NCI-H748 (cell line): ENCODE measurements at regions not wholly inside any gene's neighbourhood (a gene's known extent, or its start where the extent isn't known, plus 50 kb on each side); places are given as distances from the start of the nearest gene placed in this dataset.
A peak's percentile ranks its signal among the peaks of the same experiment; 100 is the strongest.
"Not testable (repeated sequence)": the region's sequence is repeated elsewhere in the genome, so short reads cannot be mapped to it uniquely, and the experiment has no call there.

Experiments used
- DNase-seq: peaks from one replicate; lab custom pipeline; 2025; ENCODE audit not compliant: unreplicated experiment; lab: John Stamatoyannopoulos, UW

DNA sequence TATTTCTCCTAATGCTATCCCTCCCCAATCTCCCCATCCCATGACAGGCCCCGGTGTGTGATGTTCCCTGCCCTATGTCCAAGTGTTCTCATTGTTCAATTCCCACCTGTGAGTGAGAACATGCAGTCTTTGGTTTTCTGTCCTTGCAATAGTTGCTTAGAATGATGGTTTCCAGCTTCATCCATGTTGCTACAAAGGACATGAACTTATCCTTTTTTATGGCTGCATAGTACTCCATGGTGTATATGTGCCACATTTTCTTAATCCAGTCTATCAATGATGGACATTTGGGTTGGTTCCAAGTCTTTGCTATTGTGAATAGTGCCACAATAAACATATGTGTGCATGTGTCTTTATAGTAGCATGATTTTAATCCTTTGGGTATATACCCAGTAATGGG is 51.3 kb upstream of the RIOK2 start:
- not testable (repeated sequence) for DNase-seq

DNA sequence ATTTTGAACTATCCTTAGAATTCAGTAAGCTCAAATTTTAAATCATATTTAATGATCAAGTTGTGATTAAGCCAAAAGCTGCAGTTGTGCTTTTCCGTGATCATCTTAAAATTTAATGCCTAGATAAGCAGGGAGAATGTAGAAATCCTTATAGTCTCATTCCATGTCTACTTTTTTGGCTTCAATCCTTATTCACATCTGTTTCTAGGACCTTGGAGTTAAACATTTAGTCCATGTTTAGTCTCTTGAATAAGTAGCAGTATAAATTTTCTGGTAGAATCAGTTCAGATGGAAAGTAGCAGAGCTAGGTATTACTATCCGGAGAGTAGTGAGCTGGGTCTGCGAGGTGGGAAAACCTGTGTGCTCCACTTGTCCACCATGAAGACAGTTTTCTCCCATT is 59.3 kb upstream of the RIOK2 start:
- DNase-seq = no peak

DNA sequence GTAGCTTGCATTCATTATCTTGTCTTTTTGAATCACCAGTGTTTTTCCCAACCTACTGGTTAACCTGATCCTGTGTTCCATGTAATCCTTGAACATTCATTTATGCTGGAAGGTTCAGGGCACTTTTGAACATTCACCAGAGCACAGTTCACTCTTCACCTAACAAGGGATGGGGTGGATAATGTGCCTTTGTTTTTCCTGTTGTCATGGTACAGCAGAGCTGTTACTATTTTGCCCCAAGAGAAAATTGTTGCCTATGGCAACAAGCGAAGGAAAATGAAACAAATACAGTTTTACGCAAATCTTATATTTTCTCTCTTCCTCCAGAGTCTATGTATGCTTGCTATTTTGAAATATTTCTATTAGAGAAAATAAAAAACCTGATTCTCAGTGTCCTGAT is 60.3 kb upstream of the RIOK2 start:
- peak; percentile 27 for DNase-seq

DNA sequence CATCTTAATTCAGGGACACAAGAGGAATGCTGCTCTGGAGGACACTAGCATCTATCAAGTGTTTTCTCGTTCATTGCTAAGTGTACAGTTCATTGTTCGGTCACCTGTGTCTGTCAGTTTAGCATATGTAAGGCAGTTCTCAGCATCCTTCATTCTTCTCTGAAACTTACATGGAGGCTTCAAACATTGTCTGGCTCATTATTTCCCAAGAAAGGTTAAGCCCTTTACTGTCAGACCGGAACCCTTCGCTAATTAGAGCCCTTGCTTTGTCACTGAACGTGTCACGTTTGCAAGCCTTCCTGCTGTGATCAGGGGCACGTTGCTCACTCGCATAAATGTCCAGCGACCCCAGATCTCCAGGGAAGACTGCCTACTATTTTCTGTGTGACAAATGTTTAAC is 62.3 kb upstream of the RIOK2 start:
- peak; percentile 78 for DNase-seq

- DNase-seq = no peak
Measured at GRCh38 chr5:97250113-97250512, 67.1 kb upstream of the RIOK2 start.

DNA sequence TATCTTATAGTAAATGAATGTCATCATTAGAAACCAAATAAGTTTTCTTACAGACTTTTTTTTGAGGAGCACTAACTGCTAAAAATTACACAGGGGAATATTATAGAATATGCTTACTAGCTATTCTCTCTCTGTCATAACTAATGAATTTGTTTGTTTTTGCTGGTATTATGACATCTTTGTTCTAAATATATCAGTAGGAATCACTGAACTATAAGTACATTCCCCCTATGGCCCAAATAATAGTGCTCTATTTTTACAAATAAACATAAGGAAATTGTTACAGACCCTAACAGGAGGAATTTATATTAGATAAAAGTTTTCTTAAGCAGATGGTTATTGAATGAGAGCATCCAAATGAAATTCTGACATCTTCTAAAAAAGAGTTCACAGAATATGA is 83.0 kb upstream of the RIOK2 start:
- DNase-seq = no peak

GRCh38 chr5:97266576-97266975 is 83.5 kb upstream of the RIOK2 start:
- DNase-seq = no peak

GRCh38 chr5:97267767-97268166 is 84.7 kb upstream of the RIOK2 start:
- DNase-seq = no peak

- no peak for DNase-seq
Measured at GRCh38 chr5:97276474-97277120, 93.5 kb upstream of the RIOK2 start.

DNA sequence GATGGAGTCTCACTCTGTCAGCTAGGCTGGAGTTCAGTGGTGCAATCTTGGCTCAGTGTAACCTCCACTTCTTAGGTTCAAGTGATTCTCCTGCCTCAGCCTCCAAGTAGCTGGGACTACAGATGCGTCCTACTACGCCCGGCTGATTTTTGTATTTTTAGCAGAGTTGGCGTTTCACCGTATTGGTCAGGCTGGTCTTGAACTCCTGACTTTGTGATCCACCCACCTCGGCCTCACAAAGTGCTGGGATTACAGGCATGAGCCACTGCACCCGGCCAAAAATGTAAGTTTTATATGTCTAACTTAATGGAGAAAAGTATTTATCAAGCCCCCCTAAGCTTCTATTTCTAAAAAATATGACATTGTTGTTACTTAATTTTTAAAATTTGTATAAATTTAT is 98.2 kb upstream of the RIOK2 start:
- DNase-seq = no peak

GRCh38 chr5:97297063-97297703 is 114.1 kb upstream of the RIOK2 start:
- DNase-seq = peak; percentile 63

GRCh38 chr5:97297704-97298091 is 114.7 kb upstream of the RIOK2 start:
- no peak for DNase-seq

GRCh38 chr5:97301181-97301580 is 118.1 kb upstream of the RIOK2 start:
- not testable (repeated sequence) for DNase-seq

GRCh38 chr5:97338729-97339128 is 155.7 kb upstream of the RIOK2 start:
- DNase-seq = no peak

DNA sequence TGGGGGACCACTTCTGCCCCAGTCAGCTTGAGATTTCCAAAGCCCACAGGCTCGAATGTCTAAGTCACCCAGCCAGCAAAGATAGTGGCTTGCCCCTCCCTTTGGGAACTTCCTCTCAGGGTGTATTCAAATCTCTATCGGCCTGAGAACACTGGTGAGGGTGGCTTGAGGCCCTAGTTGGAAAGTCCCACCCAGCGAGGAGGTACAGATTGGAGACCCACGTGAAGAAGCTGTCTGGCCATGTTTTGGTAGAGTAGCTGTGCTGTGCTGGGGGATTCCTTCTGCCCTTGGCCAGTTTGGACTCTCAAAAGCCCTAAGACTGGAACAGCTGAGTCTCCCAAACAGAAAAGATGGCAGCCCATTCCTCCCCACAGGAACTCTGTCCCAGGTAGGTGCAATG is 172.7 kb upstream of the RIOK2 start:
- DNase-seq = no peak

DNA sequence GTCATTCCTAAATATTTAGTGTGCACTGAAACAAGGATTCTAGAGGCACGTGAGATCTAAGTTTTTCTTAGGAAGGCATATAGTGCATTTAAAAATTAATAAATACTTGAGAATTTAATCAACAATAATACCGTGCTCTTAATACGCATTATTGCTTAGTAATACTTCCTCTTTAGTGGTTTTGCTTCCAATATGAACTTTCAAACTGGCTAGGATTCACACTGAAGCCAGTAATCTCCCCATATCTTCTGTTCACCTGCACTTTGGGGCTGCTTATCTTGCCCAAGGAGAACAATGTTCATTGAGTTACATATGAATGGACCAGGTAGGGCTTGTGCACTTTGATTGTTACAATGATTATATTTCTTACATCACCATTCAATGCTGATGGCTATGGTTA is 180.5 kb upstream of the RIOK2 start:
- no peak for DNase-seq

DNA sequence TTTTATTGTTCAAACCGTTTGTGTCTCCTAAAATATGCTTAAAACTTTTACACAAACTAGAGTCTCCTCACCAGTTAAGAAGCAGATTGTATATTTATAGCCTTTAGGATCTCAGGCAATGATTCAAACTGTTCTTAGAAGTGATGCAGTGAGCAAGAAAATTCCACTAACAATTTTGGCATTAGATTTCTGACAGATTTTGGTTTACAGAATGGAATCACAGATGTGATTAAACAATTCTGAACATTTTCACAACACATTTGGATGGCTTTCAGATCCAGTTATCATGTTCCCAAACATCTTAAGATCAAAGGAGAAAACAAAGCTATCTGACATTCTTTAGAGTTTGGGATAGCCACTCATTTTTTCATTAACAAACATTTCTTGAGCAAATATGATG is 181.7 kb upstream of the RIOK2 start:
- DNase-seq = no peak

GRCh38 chr5:97365163-97365845 is 182.3 kb upstream of the RIOK2 start:
- DNase-seq = no peak

DNA sequence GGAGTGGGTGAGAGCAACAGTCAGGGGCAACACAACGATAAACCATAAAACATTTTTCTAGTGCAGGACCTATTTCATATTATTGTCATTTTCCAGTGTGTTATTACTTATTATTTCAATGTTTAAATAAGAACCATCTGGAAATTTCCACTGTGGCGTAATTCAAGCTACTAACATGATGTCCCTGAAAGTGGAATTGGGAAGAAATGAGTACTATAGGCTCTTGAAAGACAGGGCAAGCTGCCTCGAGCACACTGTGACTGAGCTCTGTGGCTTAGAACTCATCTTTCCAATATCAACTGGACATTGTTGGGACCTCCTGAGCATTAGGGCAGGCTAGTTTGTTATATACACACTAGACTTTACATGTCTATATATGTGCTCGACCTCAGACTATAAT is 182.9 kb upstream of the RIOK2 start:
- DNase-seq = no peak

DNA sequence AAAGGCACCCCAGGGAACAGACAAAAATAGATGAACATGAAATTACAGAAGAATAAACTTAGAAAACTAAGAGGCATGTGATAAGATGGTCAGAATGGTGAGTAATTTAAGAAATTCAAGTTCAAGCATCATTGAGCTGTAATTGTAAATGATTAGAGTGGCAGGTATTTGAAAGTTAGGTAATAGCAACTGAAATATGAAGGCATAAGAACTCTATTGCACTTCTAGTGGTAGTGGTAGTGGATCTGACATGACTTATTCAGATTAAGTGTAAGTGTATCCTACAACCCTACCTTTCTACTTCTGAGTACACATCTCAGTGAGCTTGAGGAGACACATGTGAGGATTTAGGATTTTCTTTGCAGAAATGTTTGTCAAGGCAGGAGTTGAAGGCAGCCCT is 192.9 kb upstream of the RIOK2 start:
- DNase-seq = no peak

- no peak for DNase-seq
Measured at GRCh38 chr5:97377582-97377981, 194.5 kb upstream of the RIOK2 start.

DNA sequence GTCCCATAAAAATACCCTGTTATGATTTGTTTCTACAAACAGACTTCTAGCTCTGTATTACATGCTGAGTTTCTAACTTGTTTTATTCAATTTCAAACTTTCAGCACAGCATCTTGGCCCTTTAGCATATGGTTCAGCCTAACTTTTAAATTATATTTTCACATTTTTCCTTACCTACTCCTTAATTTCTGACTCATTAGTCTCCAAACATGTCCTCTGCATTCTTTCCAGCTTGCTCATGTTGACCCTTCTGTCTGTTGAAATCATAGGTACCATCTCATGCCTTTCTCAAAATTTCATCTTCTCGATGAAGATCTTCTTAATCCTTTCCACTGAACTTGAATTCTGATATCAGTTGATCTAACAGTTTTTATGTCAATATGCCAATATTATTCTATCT is 200.9 kb upstream of the RIOK2 start:
- DNase-seq = no peak

DNA sequence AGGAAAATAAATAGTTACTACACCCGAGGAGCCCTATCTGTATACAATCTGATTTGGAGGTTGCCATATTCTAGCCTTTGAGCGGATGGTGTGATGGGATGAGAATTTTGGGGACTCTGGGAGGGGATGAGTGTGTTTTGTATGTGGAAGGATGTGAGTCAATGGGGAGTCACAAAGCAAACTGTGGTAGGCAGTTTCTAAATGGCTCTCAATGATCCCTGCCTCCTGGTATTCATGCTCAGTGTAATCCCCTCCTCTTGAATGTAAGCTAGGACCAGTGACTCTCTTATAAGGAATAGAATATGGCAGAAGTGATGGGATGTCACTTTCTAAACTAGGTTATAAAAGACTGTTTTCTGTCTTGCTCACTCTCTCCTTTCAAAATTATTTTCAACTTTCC is 205.7 kb upstream of the RIOK2 start:
- no peak for DNase-seq
